HUES6 (cell line): ENCODE measurements at regions not wholly inside any gene's neighbourhood (a gene's known extent, or its start where the extent isn't known, plus 50 kb on each side); places are given as distances from the start of the nearest gene placed in this dataset.
"Not testable (repeated sequence)": the region's sequence is repeated elsewhere in the genome, so short reads cannot be mapped to it uniquely, and the experiment has no call there.

Experiments used
- H3K27ac ChIP-seq: 2 replicates; pipeline ENCODE4 v1.7.0; 2013; ENCODE audit warnings: low read depth, mild to moderate bottlenecking, low read length, inconsistent platforms
- H3K27me3 ChIP-seq: 2 replicates; pipeline ENCODE4 v1.6.1; 2013; ENCODE audit warnings: low read length; ENCODE audit not compliant: control insufficient read depth, insufficient read depth
- H3K36me3 ChIP-seq: 2 replicates; pipeline ENCODE4 v1.6.1; 2013; ENCODE audit warnings: low read length; ENCODE audit not compliant: control insufficient read depth, insufficient read depth
- H3K4me1 ChIP-seq: 2 replicates; pipeline ENCODE4 v1.6.1; 2013; ENCODE audit warnings: low read length; ENCODE audit not compliant: control insufficient read depth, insufficient read depth
- H3K4me3 ChIP-seq: 2 replicates; pipeline ENCODE4 v1.5.1; 2013; ENCODE audit warnings: low read depth, low read length
- H3K9ac ChIP-seq: one replicate; pipeline ENCODE4 v1.6.1; 2013; ENCODE audit warnings: mild to moderate bottlenecking, low read length
- H3K9me3 ChIP-seq: 2 replicates; pipeline ENCODE4 v1.6.1; 2013; ENCODE audit warnings: low read depth, low read length; ENCODE audit not compliant: control insufficient read depth, insufficient read depth

- no peaks in the 10 kb centered on the region for H3K27me3 ChIP-seq
- no peaks in the 10 kb centered on the region for H3K36me3 ChIP-seq
- no peak overlapping the region for H3K27ac ChIP-seq
- no peak overlapping the region for H3K9ac ChIP-seq
- H3K4me1 ChIP-seq = no peaks in the 10 kb centered on the region
- H3K9me3 ChIP-seq = no peaks in the 10 kb centered on the region
- no peak overlapping the region for H3K4me3 ChIP-seq
These were observed 1006.0 kb upstream of the USP15 start for GRCh38 chr12:61254225-61254624.

- not testable (repeated sequence) for H3K36me3 ChIP-seq, H3K27ac ChIP-seq, H3K4me1 ChIP-seq, H3K27me3 ChIP-seq, H3K4me3 ChIP-seq, H3K9ac ChIP-seq
- peaks cover 29% of the 10 kb centered on the region for H3K9me3 ChIP-seq
These were observed 995.9 kb upstream of the USP15 start for GRCh38 chr12:61264294-61264693.

- Histone ChIP-seq H3K4me1 (no peaks in the 10 kb centered on the region), H3K27ac (no peak overlapping the region), H3K9ac (no peak overlapping the region), H3K4me3 (no peak overlapping the region), H3K9me3 (peaks cover 29% of the 10 kb centered on the region), H3K36me3 (no peaks in the 10 kb centered on the region), H3K27me3 (no peaks in the 10 kb centered on the region)
These were observed 992.7 kb upstream of the USP15 start for GRCh38 chr12:61267474-61267873.

- no peak overlapping the region for H3K4me3 ChIP-seq
- H3K27ac ChIP-seq = no peak overlapping the region
- no peaks in the 10 kb centered on the region for H3K4me1 ChIP-seq
- no peaks in the 10 kb centered on the region for H3K9me3 ChIP-seq
- no peaks in the 10 kb centered on the region for H3K27me3 ChIP-seq
- H3K9ac ChIP-seq = no peak overlapping the region
- H3K36me3 ChIP-seq = no peaks in the 10 kb centered on the region
These were observed 987.8 kb upstream of the USP15 start for GRCh38 chr12:61272441-61272840.

- Histone ChIP-seq H3K9ac (no peak overlapping the region), H3K9me3 (peaks cover 18% of the 10 kb centered on the region), H3K4me1 (no peaks in the 10 kb centered on the region), H3K4me3 (no peak overlapping the region), H3K36me3 (no peaks in the 10 kb centered on the region), H3K27ac (no peak overlapping the region), H3K27me3 (no peaks in the 10 kb centered on the region)
These were observed 977.2 kb upstream of the USP15 start for GRCh38 chr12:61282790-61283575.

GRCh38 chr12:61290473-61290872, 969.7 kb upstream of the USP15 start:
- Histone ChIP-seq H3K9me3 (peaks cover 38% of the 10 kb centered on the region), H3K36me3 (no peaks in the 10 kb centered on the region), H3K27ac (no peak overlapping the region), H3K4me1 (no peaks in the 10 kb centered on the region), H3K27me3 (no peaks in the 10 kb centered on the region), H3K4me3 (no peak overlapping the region), H3K9ac (no peak overlapping the region)

GRCh38 chr12:61291647-61292046, 968.6 kb upstream of the USP15 start:
- Histone ChIP-seq H3K9ac (no peak overlapping the region), H3K9me3 (peaks cover 29% of the 10 kb centered on the region), H3K4me1 (no peaks in the 10 kb centered on the region), H3K27me3 (no peaks in the 10 kb centered on the region), H3K36me3 (no peaks in the 10 kb centered on the region), H3K4me3 (no peak overlapping the region), H3K27ac (no peak overlapping the region)

GRCh38 chr12:61294011-61294410, 966.2 kb upstream of the USP15 start:
- H3K4me3 ChIP-seq, H3K36me3 ChIP-seq, H3K27me3 ChIP-seq, H3K4me1 ChIP-seq, H3K9ac ChIP-seq, H3K27ac ChIP-seq: not testable (repeated sequence)
- peaks cover 21% of the 10 kb centered on the region; the same call in 1 of the 2 replicates for H3K9me3 ChIP-seq

- Histone ChIP-seq H3K9ac (no peak overlapping the region), H3K36me3 (no peaks in the 10 kb centered on the region), H3K9me3 (no peaks in the 10 kb centered on the region), H3K4me1 (no peaks in the 10 kb centered on the region), H3K4me3 (no peak overlapping the region), H3K27ac (no peak overlapping the region), H3K27me3 (no peaks in the 10 kb centered on the region)
These were observed 958.4 kb upstream of the USP15 start for GRCh38 chr12:61301817-61302216.

- no peak overlapping the region for H3K9ac ChIP-seq
- no peaks in the 10 kb centered on the region for H3K4me1 ChIP-seq
- no peak overlapping the region for H3K4me3 ChIP-seq
- H3K27ac ChIP-seq = no peak overlapping the region
- no peaks in the 10 kb centered on the region for H3K27me3 ChIP-seq
- H3K9me3 ChIP-seq = no peaks in the 10 kb centered on the region
- no peaks in the 10 kb centered on the region for H3K36me3 ChIP-seq
These were observed 957.9 kb upstream of the USP15 start for GRCh38 chr12:61302282-61302681.

GRCh38 chr12:61308220-61308619, 952.0 kb upstream of the USP15 start:
- Histone ChIP-seq H3K27ac (no peak overlapping the region), H3K9me3 (no peaks in the 10 kb centered on the region), H3K36me3 (no peaks in the 10 kb centered on the region), H3K9ac (no peak overlapping the region), H3K4me1 (no peaks in the 10 kb centered on the region), H3K27me3 (no peaks in the 10 kb centered on the region), H3K4me3 (no peak overlapping the region)
